ENCODE measurements at regions not wholly inside any gene's neighbourhood (a gene's known extent, or its start where the extent isn't known, plus 50 kb on each side); places are given as distances from the start of the nearest gene placed in this dataset.

DNA sequence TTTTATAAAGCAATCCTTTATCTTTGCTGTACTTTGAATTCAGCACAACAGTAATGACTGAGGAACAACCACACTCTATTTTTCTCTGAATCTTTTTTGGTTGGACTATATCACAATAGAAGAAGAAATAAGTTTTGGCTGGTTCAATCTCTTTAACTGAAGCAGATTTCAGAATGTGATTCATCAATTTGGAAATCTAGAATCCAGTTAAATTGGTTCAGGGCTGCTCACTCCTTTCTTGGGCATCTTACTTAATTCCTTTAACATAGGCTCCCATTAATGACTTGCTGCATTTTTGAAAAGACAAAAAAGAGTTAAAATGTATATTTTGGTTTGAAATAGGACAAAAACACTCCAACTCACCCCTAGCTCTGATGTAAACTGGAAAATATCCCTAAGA lies 688.3 kb upstream of the NECTIN3 start:
- TF ChIP-seq, protein P1, sequence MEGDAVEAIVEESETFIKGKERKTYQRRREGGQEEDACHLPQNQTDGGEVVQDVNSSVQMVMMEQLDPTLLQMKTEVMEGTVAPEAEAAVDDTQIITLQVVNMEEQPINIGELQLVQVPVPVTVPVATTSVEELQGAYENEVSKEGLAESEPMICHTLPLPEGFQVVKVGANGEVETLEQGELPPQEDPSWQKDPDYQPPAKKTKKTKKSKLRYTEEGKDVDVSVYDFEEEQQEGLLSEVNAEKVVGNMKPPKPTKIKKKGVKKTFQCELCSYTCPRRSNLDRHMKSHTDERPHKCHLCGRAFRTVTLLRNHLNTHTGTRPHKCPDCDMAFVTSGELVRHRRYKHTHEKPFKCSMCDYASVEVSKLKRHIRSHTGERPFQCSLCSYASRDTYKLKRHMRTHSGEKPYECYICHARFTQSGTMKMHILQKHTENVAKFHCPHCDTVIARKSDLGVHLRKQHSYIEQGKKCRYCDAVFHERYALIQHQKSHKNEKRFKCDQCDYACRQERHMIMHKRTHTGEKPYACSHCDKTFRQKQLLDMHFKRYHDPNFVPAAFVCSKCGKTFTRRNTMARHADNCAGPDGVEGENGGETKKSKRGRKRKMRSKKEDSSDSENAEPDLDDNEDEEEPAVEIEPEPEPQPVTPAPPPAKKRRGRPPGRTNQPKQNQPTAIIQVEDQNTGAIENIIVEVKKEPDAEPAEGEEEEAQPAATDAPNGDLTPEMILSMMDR (IDR thresholded peaks at IDR 0.05), result no peak
- TF ChIP-seq POLR2AphosphoS5 (IDR thresholded peaks at IDR 0.05) (no peak), POLR2A (IDR thresholded peaks at IDR 0.05) (no peak)

Measured in prostate gland (tissue), 2 donors.